RPMI8226 (cell line): ENCODE measurements at regions not wholly inside any gene's neighbourhood (a gene's known extent, or its start where the extent isn't known, plus 50 kb on each side); places are given as distances from the start of the nearest gene placed in this dataset.

Experiments
- DNase-seq: peaks from one replicate; pipeline ENCODE4 v3.0.0-alpha.2; 2015

DNA sequence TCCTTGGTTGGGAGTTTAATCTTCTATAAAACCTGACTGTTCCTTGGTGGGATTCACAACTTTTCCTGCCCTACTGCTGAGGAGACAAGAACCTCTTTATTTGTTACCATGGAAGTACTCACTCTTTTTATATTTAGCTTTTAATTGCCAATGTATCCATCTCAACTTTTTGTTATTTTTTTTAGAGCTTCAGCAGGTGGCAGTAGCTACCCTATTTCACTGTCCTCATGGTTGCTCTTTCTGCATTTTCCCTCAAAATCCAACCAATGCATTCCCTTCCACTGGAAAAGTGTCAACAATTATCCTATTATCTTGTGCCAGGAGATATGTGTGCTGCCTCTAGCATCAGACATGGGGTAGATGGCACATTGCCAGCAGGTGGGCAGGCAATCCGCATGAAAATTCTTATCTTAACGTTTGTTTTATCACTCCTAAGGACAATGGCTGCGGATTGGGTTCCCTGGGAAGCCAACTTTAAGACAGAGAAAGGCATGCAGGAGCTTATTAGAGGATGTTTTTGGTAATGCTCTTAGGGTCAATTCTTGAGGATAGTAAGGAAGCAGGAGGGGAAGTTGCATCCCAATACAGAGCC is 406.4 kb downstream of the SNAPC1 start:
- DNase-seq, result no peak

DNA sequence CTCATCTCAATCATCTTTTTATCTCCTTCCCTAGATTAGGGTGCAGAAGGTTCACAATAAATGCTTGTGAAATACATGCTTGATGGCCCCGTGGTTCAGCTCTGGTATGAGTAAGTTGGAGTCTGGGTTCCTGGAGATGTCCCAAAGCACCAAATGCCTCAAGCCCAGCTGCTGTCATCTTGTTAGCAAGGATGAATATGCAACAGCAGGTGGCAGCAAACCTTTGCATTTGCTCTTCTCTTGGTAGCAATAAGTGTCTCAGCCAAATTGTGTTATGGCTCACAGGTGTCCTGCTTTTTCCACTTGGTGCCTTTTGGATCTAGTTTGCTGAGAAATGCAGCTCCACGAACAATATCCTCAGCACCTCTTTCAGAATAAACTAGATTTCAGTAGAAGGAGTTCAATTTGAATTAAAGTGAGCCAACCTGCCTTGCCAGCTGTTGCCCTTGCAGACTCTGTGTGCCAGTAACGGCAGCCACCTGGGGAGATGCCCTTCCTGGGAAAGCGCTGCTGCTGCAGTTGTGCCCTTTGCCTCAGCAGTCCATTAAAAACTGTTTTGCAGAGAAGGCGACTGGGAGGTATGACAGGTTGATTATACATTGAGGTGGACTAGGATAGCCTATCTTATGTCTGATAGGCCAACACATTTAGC is 417.3 kb downstream of the SNAPC1 start:
- DNase-seq, result peak; percentile 42

DNA sequence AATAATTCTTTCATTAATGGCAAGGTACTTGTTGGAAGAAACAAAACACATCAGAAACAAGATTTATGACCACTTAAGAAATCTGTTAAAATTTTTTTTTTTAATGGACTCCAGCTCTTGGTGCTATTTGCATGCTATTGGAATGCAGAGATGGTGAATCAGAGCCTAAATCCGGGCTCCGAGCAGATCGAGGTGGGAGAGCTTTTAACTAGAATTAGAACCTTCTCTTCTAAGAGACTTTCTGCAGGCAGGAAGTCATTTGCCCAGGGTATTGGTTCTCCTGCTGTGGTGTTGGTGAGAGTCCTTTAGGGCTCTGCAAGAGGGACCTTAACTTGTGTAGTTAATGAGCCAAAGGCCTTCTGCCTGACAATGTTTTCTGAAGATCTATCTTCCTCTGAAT is 419.4 kb downstream of the SNAPC1 start:
- no peak for DNase-seq

DNA sequence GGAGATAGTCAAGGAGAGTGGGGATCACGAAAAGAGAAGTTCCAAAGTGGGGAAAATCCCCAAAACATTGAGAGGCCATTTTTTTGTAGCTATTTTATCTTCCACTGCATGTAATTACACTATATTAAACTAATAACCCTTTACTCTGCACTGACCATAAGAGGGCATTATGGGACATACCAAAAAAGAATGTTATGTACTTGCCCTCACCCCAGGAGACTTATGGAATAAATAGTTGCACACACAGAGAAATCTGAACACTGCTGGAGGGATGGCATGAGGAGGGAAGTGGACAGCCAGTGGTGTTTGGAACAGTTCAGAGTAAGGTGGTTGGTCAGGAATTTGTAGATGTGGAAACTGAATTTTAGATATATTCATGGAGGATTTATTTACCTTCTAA is 422.9 kb downstream of the SNAPC1 start:
- DNase-seq, result no peak

DNA sequence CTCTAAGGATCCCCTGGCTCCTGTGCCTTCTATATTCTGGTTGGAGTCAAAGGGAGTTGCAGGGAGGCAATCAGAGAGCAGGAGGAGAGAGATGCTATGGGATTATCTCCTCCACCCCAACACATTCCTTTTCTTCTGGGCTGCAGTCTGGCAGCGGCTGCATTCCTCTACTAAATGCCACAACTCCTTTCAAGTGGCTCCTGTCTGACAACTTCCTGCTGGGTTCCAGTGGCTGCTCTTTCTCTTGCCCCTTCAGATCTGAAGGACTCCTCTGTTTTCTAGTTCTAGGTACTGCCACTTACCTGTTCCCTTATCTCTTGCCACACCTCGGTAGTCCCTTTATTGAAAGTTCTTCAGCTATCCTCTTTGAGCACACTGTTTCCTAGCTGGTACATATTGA is 425.0 kb downstream of the SNAPC1 start:
- DNase-seq, result no peak

DNA sequence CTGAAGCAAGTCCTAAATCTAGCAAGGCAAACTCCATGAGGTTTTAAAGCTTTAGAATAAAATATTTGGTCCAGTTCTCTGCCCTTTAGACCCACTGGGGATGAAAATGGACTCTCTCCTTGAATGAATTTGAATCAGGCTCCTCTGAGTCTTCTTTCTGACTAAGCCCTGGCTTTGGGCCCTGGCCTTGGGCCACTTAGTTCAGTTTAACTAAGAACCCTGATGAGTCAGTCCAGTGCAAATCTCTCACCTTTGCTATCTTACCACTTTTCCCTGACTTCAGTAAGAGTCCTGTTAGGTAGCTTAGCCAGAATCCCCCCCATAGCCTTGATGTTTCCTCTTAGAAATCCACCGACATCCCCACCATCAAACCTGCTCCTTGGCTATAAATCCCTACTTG is 427.5 kb downstream of the SNAPC1 start:
- DNase-seq, result no peak

DNA sequence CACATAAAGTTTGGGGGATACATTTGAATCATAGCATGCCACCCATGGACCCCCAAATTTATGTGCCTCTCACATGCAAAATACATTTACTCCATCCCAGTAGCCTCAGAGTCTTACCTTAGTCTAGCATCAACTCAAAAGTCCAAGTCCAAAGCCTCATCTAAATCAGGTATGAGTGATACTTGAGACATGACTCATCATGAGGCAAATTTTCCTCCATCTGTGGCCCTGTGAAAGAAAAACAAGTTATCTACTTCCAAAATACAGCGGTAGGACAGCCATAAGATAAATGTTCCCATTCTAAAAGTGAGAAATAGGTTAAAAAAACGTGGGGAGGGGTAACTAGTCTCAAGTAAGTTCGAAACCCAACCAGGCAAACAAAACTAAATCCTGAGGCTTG is 444.2 kb downstream of the SNAPC1 start:
- DNase-seq, result no peak

DNA sequence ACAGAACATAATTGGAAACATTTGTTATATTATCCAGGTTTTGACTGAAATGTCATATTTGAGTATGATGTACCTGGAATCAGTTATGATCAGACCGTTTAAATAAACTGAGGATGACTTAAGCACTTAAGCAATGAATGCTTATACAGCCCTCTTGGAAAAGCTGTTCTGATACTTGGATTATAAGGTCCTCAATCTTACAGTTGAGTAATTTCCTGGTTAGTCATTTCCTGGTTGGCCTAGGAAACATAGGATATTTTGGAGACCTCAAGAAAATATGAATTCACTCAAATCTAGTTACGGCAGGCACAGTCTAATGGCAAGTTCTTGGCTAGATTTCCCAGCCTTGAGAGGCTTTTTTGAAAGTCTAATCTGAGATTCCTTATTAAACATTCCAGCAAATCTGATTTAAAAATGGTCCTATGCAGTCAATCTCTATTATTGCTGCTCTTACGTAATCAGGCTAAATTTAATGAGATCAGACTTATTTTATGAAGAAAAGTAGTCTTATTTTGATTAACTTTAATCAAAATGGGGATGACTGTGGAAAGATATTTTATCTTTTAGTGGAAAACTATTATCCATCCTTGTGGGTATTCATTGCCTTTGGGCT is 447.2 kb downstream of the SNAPC1 start:
- DNase-seq, result no peak

DNA sequence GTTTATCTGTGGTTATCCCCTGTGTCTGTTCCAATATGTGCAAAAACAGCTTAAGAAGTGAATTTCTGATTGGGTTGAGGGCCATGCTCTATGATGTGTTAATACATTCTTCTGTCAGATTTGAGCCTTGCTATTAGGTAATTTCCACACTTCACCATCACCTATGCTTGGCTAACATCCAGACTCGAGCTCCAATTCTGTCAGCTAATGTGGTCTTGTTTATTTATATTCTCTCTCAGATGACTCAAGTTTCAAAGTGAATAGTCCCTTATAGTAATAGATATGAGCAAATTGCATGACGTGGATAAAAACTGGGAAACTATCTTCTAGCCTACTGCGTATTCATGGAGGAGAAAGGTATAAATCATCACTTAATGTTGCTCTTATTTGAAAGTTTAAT is 451.3 kb downstream of the SNAPC1 start:
- no peak for DNase-seq

DNA sequence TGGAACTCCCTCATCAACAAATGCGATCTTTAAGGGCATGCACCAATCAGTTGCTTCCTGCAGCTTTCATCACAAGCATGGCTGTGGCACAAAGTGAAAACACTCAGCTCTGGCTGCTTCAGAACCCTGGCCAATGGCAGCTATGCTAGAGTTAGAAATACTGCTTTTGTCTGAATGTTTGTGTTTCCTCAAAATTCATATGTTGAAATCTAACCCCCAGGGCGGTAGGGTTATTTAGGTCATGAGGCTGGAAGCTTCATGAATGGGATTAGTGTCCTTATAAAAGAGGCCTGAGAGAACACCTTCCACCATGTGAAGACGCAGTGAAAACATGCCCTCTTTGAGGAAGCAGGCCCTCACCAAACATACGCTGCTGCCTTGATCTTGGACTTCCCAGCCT is 453.9 kb downstream of the SNAPC1 start:
- DNase-seq, result no peak

DNA sequence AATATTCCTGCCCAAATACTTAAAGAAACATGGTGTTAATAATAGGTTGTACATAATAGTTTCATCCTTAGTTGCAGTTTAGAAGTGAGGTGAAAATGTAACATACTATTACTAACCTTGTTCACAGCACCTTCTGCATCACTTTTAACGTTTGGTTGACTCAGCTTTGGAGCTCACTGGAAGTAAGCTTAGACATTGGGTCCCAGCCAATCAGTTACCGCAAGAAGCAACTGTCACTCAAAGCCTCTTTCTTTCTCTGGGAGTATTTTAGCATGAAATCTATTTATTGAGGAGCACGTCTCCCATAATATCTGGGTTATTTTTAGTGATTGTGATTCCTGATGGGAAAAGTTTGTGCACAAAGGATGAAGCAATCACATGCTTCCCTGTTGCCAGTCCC is 472.6 kb downstream of the SNAPC1 start:
- DNase-seq, result no peak

DNA sequence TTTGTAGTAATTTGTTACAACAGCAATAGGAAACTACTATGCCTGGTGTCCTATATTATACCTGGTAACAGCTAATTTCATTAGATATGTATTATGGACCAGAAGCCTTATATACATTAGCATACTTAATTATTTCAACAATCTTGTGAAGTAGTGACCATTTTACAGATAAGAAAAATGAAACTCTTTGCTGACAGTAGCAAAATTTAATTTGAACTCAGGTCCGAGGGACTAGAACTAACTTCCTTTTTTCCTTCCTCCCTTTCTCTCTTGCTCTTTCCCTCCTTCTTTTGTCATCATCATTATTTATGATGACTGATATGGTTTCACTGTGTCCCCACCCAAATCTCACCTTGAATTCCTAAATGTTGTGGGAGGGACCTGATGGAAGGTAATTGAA is 482.0 kb downstream of the SNAPC1 start:
- DNase-seq, result no peak

DNA sequence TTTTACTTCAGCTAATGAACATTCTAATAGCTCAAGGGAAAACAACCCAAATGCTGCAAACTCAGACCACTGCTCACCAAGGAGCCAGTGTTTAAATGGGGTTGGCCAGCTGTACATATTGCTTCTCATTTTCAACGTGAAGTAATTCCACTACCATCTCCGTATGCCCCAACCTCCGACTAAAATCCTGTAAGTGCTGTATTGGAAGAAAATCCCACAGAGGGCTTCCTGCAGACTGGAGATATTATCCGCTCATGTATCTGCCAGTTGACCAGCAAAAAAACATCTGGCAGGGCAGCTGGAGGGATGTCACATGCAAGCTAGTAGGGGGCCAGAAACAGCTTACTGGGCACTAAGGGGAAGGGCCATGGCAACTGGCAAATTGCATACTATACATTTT is 485.0 kb downstream of the SNAPC1 start:
- DNase-seq, result no peak

DNA sequence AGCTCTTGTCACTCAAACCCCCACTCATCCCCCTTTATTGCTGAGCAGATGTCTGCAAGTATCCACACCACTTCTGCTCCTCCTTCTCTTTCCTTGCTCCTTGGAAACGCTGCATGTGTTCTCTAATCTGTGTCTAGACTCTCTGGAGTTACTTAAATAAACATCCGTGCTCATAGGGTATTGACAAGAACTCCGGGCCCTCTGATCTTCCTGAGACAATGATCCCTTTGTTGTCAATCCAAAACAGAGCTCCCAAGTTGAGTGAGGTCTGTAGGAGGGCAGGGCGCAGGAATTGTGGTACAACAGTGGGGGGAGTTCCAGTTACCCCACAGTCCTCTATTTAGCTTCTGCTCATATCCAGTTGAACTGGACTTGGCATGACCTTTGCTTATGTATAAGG is 489.0 kb downstream of the SNAPC1 start:
- DNase-seq, result no peak

DNA sequence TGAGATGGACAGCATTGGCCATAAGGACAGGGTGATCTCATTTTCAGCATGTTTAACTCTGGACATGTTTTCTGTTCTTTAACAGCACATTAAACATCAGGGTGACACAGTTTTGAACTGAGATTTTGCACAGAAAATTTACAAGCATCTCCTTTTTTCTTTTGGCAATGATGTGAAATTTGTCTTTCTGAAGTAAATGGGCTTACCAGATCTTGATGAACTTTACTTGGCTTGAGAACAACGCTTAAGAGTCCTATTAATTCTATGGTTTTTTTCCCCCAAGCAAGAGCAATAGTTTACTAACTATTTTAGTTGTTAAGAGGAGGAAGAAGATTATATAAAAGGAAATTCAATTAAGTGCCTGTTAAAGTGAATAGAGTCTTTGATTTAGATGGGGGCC is 491.0 kb downstream of the SNAPC1 start:
- no peak for DNase-seq

DNA sequence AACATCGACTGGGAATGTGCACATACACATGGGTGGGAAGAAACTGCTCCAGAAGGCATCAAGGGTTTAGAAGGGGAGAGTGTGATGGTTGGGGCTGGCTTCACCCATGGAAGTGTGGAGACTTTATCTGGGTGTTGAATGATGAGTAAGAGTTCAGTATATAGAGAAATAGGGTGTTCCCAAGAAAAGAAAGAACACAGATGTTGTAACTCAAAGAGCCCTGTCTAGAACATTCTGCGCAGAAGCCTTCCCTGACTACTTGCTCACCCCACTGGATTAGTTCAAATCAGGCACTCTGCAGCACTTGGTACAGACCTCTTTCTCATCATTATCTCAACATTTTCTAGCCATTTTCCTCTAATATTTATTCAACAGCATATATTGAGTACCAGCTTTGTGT is 491.7 kb downstream of the SNAPC1 start:
- DNase-seq, result no peak

DNA sequence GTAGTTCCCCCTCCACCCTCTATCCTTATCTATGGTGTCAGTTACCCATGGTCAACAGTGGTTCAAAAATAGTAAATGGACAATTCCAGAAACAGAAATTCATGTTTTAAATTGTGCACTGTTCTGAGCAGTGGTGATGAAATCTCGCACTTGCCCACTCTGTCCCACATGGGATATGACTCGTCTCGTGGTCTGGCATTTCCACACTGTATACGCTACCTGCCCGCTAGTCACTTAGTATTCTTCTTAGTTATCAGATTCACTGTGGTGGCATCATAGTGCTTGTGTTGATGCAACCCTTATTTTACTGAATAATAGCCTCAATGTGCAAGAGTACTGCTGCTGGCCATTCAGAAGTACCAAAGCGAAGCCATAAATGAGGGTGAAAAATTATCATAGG is 507.0 kb downstream of the SNAPC1 start:
- no peak for DNase-seq

DNA sequence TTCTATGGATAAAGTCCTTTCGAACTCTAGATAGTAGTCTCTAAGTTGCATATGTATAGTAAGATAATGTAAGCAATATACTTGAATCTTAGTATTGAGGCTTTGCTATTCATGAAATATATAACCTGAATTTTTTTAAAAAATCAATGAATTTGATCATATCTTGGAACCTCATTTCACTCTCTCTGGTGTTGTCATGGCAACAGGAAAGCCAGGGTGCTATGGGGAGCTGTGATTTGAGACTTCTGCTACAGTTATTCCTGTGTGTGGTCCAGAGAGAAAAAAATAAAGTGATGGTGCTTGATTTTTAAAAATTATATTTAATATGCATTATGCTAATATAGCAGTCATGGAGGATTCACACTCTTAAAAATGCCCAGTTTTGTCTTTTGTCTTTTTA is 508.0 kb downstream of the SNAPC1 start:
- no peak for DNase-seq

DNA sequence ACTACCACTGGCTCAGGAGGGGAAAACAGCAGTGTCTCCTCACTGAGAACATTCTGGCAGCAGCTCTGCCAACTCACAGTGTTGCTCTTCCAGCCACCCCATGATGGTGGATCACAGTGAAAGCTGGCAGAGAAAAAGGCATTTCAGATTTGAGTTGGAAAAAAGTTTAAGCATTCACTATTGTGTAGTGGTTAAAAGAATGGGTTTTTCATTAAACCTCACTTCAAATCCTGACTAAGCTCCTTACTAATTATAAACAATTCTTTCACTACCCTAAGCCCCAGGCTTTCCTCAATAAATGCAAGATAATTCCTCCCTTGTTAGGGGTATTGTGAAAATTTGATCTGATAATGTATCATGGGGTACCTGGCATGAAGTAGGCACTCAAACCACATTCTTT is 518.1 kb downstream of the SNAPC1 start:
- DNase-seq, result no peak

DNA sequence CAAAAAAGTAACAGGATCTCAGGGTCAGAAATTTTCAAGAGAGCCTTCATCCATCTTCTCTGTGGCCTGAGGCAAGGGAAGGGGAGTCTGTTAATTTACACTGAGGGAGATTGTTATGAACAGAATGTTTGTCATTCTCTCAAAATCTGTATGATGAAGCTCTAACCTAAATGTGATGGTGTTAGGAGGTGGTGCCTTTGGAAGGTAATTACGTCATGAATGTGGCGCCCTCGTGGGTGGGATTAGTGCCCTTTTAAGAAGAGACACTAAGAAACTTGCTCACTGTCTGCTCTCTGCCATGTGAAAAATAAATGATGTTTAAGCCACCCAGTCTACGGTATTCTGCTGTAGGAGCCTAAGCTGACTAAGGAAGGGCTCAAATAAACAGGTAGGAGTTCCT is 521.6 kb downstream of the SNAPC1 start:
- no peak for DNase-seq

DNA sequence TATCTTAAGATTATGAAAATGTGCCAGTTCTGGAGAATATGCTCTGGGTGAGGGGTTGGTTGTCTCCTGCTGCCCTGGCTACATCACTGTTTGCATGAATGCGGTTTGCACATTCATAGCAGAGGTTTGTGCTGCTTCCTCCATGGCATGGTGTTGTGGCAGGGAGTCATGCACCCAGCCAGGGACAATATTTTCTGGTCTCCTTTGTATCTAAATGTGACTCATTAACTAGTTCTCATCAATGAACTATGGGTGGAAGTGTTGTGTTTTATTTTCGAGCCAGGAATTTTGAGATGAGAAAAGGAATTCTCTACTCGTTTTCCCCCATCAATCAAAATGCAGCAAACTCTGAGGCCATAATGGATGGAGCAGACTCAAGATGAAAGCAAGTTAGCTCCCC is 527.3 kb downstream of the SNAPC1 start:
- DNase-seq, result no peak

DNA sequence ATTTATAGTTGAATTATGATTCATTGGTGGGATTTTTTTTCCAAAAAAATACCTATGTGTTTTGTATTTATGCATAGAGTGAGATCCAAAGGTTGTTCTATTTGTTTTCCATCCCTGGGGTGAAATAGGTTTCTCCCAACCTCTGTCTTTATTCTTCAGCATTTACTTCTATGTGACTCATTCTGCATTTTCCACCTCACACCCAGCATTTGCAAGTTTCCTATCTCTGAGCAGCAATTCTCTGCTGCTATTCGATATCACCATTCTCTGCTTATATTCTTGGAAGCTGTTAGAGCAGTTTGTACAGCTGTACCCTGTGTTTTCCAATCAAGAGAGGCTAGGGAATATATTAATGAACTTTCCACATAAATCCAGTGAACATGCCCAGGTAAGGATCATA is 538.9 kb downstream of the SNAPC1 start:
- DNase-seq, result no peak

DNA sequence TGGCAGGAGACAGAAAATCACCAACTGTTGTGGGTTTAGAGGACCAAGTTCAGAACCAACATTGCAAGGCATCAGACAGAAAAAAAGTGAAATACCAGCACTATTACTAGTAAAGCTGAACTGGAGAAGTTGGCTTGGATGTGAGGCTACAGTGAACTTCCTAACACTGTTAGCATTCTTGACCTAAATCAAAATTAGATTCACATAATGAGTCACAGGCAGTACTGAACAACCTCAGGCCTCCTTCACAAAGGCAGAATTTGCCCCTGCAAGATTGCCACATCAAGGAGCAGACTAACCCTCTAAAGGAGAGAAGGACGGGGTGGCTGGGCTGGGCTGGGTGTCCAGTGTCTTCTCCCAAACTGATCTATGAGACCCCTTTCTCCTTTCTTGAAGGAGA is 539.7 kb downstream of the SNAPC1 start:
- no peak for DNase-seq

DNA sequence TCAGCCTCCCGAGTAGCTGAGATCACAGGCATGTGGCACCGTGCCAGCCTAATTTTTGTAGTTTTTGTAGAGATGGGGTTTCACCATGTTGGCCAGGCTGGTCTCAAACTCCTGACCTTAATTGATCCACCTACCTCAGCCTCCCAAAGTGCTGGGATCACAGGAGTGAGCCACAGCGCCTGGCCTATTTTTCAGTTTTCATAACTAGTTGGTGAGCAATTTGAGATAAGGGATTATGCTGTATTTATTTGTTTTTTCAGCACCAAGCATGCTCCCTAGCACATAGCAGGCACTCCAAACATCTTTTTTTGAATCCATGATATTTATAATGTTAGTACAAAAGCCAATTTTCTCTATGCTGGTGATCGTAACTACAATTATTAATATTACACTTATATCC is 541.2 kb downstream of the SNAPC1 start:
- DNase-seq, result no peak

DNA sequence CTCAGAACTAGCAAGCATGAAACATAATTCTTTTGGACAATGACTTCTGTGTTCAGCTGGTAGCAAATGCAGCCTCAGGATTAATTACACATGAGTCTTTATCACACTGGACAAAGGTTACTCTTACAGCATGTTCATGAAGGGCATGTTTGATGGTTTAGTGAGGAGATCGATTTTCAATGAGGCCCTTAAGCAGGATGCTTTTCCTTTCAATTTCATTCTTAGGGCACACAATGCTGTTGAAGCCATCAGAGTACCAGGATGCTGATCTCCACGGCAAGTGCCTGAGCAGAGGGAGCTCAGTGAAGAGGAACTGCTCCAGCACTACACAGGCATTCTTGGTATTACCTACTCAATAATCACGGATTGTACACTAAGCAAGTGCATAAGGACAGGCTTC is 542.0 kb downstream of the SNAPC1 start:
- no peak for DNase-seq
